ENCODE measurements at regions not wholly inside any gene's neighbourhood (a gene's known extent, or its start where the extent isn't known, plus 50 kb on each side); places are given as distances from the start of the nearest gene placed in this dataset.

- TF ChIP-seq TCF7L2 (IDR thresholded peaks at IDR 0.05; ENCODE audit: borderline replicate concordance, extremely low read depth, insufficient read depth, insufficient read length): no peak
- no peak for TF ChIP-seq POLR2A (IDR thresholded peaks at IDR 0.05; ENCODE audit: borderline replicate concordance, extremely low read depth, insufficient read depth, insufficient read length)
These were observed 86.5 kb downstream of the HAUS1 start (continued) for GRCh38 chr18:46190667-46191066.

- CTCF ChIA-PET: interaction anchor here (1.2 kb wide), 1 partner anchor 24 kb away, joined by 3 read pairs; a partner anchor contains a TSS
- no peaks in the 10 kb centered on the region for H4K20me1 ChIP-seq (ENCODE audit: insufficient read depth)
- intact Hi-C loops (cut with micrococcal nuclease): no loop called here
- peak overlapping the region; percentile 45 for H3K4me2 ChIP-seq (ENCODE audit: low read length)
- H3K9ac ChIP-seq (ENCODE audit: low read length): no peak overlapping the region
- no peaks in the 10 kb centered on the region for H3K36me3 ChIP-seq (ENCODE audit: control insufficient read depth in 1 of 2, insufficient read depth in 2 of 2, low read length in 2 of 2)
- H3K9me3 ChIP-seq (ENCODE audit: control insufficient read depth in 1 of 2, insufficient read depth in 1 of 2, low read depth in 1 of 2, low read length in 2 of 2): no peaks in the 10 kb centered on the region
- peaks cover 89% of the 10 kb centered on the region for H3K79me2 ChIP-seq (ENCODE audit: insufficient read depth, low read length)
- BruUV-seq (replicated peaks): no TSS peak
- POLR2A ChIA-PET: interaction anchor here (1.0 kb wide), 1 partner anchor 24 kb away, joined by 4 read pairs; no protein-coding TSS in a partner anchor
- H3K9me2 ChIP-seq (ENCODE audit: insufficient read depth): no peaks in the 10 kb centered on the region
- peaks cover 47 to 77% of the 10 kb centered on the region in 2 experiments for H3K4me1 ChIP-seq (ENCODE audit: control insufficient read depth in 1 of 2, insufficient read depth in 2 of 2, low read length in 2 of 2)
- DNase-seq (ENCODE audit: low read depth, low spot score) (peak; percentile 8), ATAC-seq (peak; percentile 44; the same call in 1 of the 2 replicates)
- no peak overlapping the region for H3K4me3 ChIP-seq (replicated peaks in 1 of 2; ENCODE audit: low read depth in 1 of 2, low read length in 2 of 2)
- no peak for TF ChIP-seq EZH2 (IDR thresholded peaks at IDR 0.05)
- TF ChIP-seq JUND (IDR thresholded peaks at IDR 0.05): peak; percentile 32; the same call in 1 of the 2 replicates
- no peak for TF ChIP-seq ATF3 (IDR thresholded peaks at IDR 0.05)
- TF ChIP-seq TCF7L2 (IDR thresholded peaks at IDR 0.05; ENCODE audit: borderline replicate concordance, extremely low read depth, insufficient read depth, insufficient read length): no peak
- TF ChIP-seq POLR2AphosphoS5 (IDR thresholded peaks at IDR 0.05; ENCODE audit: low read depth, low read length): no peak
- TF ChIP-seq ZFX (IDR thresholded peaks at IDR 0.05): no peak
- H3K27ac ChIP-seq (ENCODE audit: low read depth, low read length): no peak overlapping the region
- RAD21 ChIA-PET (ENCODE audit: low non-redundant PET in 1 of 2, low total read pairs in 2 of 2, uncharacterized antibody in 2 of 2, unreplicated experiment in 2 of 2): no interaction called here
- H2AFZ ChIP-seq (ENCODE audit: low read depth, low read length, poor library complexity, severe bottlenecking): no peak overlapping the region
- no peaks in the 10 kb centered on the region for H3K27me3 ChIP-seq (ENCODE audit: insufficient read depth, low read length)
These were observed 92.5 kb downstream of the HAUS1 start for GRCh38 chr18:46196627-46197243.

Measured in HCT116 (cell line).